Activated CD4-positive, alpha-beta memory T cell treated with anti-CD3 and anti-CD28 coated beads for 36 hours (primary cell): ENCODE measurements at regions not wholly inside any gene's neighbourhood (a gene's known extent, or its start where the extent isn't known, plus 50 kb on each side); places are given as distances from the start of the nearest gene placed in this dataset.

Experiments
- CTCF ChIA-PET: fragments of 350-600 bp; sonication (Branson Sonifier 250); formaldehyde crosslinking; loops from one replicate; lab custom pipeline; 2021; ENCODE audit warnings: antibody characterized with exemption, inconsistent platforms; lab: Charles Lee
- POLR2A ChIA-PET: fragments of 350-600 bp; sonication (Branson Sonifier 250); formaldehyde crosslinking; loops from one replicate; lab custom pipeline; 2021; ENCODE audit warnings: antibody characterized with exemption; lab: Charles Lee
- DNase-seq: peaks from one replicate; pipeline ENCODE4 v3.0.0-alpha.2; 2020
- H3K27ac Mint-ChIP-seq: one replicate; pipeline ENCODE4 v1.8.0; 2021; ENCODE audit warnings: mixed read lengths
- H3K27me3 Mint-ChIP-seq: one replicate; pipeline ENCODE4 v1.8.0; 2021; ENCODE audit warnings: mixed read lengths
- H3K36me3 Mint-ChIP-seq: one replicate; pipeline ENCODE4 v1.8.0; 2021; ENCODE audit warnings: mixed read lengths
- H3K4me1 Mint-ChIP-seq: one replicate; pipeline ENCODE4 v1.8.0; 2021; ENCODE audit warnings: low read depth, mixed read lengths
- H3K4me3 Mint-ChIP-seq: one replicate; pipeline ENCODE4 v1.8.0; 2021; ENCODE audit warnings: mild to moderate bottlenecking, mixed read lengths
- H3K9me3 Mint-ChIP-seq: one replicate; pipeline ENCODE4 v1.8.0; 2021; ENCODE audit warnings: mixed read lengths
- intact Hi-C: fragments of 100-400 bp; cut with micrococcal nuclease; formaldehyde crosslinking; loops from one replicate; pipeline ENCODE4 v1.15.1; 2023

- no peaks in the 10 kb centered on the region for H3K27me3 Mint-ChIP-seq
- H3K4me3 Mint-ChIP-seq, result no peak overlapping the region
- no peaks in the 10 kb centered on the region for H3K9me3 Mint-ChIP-seq
- ChIA-PET POLR2A (no interaction called here), CTCF (no interaction called here)
- intact Hi-C loops, result no loop called here
- no peak for DNase-seq
- no peaks in the 10 kb centered on the region for H3K36me3 Mint-ChIP-seq
- H3K27ac Mint-ChIP-seq, result no peak overlapping the region
- H3K4me1 Mint-ChIP-seq, result no peaks in the 10 kb centered on the region
These were observed 160.6 kb upstream of the COL21A1 start for GRCh38 chr6:56407883-56408410.

- Mint-ChIP-seq H3K4me3 (no peak overlapping the region), H3K27ac (no peak overlapping the region), H3K9me3 (peaks cover 1% of the 10 kb centered on the region), H3K36me3 (no peaks in the 10 kb centered on the region), H3K4me1 (no peaks in the 10 kb centered on the region), H3K27me3 (no peaks in the 10 kb centered on the region)
- intact Hi-C loops, result no loop called here
- CTCF ChIA-PET, result no interaction called here
- no peak for DNase-seq
- POLR2A ChIA-PET, result no interaction called here
These were observed 159.2 kb upstream of the COL21A1 start for GRCh38 chr6:56406276-56407269.

- Mint-ChIP-seq H3K4me3 (no peak overlapping the region), H3K4me1 (no peaks in the 10 kb centered on the region), H3K36me3 (no peaks in the 10 kb centered on the region), H3K27me3 (no peaks in the 10 kb centered on the region), H3K27ac (no peak overlapping the region), H3K9me3 (peaks cover 4% of the 10 kb centered on the region)
- intact Hi-C loops, result no loop called here
- DNase-seq, result no peak
- CTCF ChIA-PET, result no interaction called here
- POLR2A ChIA-PET, result no interaction called here
These were observed 157.2 kb upstream of the COL21A1 start for GRCh38 chr6:56404599-56404998.

GRCh38 chr6:56403745-56404144 is 156.4 kb upstream of the COL21A1 start:
- Mint-ChIP-seq H3K4me1 (no peaks in the 10 kb centered on the region), H3K9me3 (peaks cover 4% of the 10 kb centered on the region), H3K27me3 (no peaks in the 10 kb centered on the region), H3K27ac (no peak overlapping the region), H3K36me3 (no peaks in the 10 kb centered on the region), H3K4me3 (no peak overlapping the region)
- no peak for DNase-seq
- ChIA-PET CTCF (no interaction called here), POLR2A (no interaction called here)
- intact Hi-C loops, result no loop called here

- Mint-ChIP-seq H3K4me1 (no peaks in the 10 kb centered on the region), H3K36me3 (no peaks in the 10 kb centered on the region), H3K27me3 (no peaks in the 10 kb centered on the region), H3K4me3 (no peak overlapping the region), H3K27ac (no peak overlapping the region), H3K9me3 (peaks cover 4% of the 10 kb centered on the region)
- no peak for DNase-seq
- ChIA-PET CTCF (no interaction called here), POLR2A (no interaction called here)
- intact Hi-C loops, result no loop called here
These were observed 154.2 kb upstream of the COL21A1 start for GRCh38 chr6:56401477-56402070.

- Mint-ChIP-seq H3K4me1 (no peaks in the 10 kb centered on the region), H3K27me3 (no peaks in the 10 kb centered on the region), H3K9me3 (peaks cover 4% of the 10 kb centered on the region), H3K27ac (no peak overlapping the region), H3K4me3 (no peak overlapping the region), H3K36me3 (no peaks in the 10 kb centered on the region)
- no peak for DNase-seq
- intact Hi-C loops, result no loop called here
- CTCF ChIA-PET, result no interaction called here
- POLR2A ChIA-PET, result no interaction called here
These were observed 152.9 kb upstream of the COL21A1 start for GRCh38 chr6:56400273-56400672.

- CTCF ChIA-PET, result no interaction called here
- H3K27ac Mint-ChIP-seq, result no peak overlapping the region
- no peaks in the 10 kb centered on the region for H3K4me1 Mint-ChIP-seq
- no peak overlapping the region for H3K4me3 Mint-ChIP-seq
- intact Hi-C loops, result no loop called here
- no peaks in the 10 kb centered on the region for H3K36me3 Mint-ChIP-seq
- no peaks in the 10 kb centered on the region for H3K27me3 Mint-ChIP-seq
- DNase-seq, result no peak
- POLR2A ChIA-PET, result no interaction called here
- H3K9me3 Mint-ChIP-seq, result peaks cover 4% of the 10 kb centered on the region
These were observed 152.4 kb upstream of the COL21A1 start for GRCh38 chr6:56399672-56400263.

GRCh38 chr6:56399250-56399671 is 151.9 kb upstream of the COL21A1 start:
- intact Hi-C loops, result no loop called here
- H3K9me3 Mint-ChIP-seq, result peaks cover 4% of the 10 kb centered on the region
- no peaks in the 10 kb centered on the region for H3K4me1 Mint-ChIP-seq
- ChIA-PET POLR2A (no interaction called here), CTCF (no interaction called here)
- H3K36me3 Mint-ChIP-seq, result no peaks in the 10 kb centered on the region
- no peak overlapping the region for H3K27ac Mint-ChIP-seq
- no peaks in the 10 kb centered on the region for H3K27me3 Mint-ChIP-seq
- DNase-seq, result no peak
- H3K4me3 Mint-ChIP-seq, result no peak overlapping the region

- ChIA-PET POLR2A (no interaction called here), CTCF (interaction anchor here (0.7 kb wide), 1 partner anchor 204 kb away, joined by 3 read pairs; no protein-coding TSS in a partner anchor)
- intact Hi-C loops, result no loop called here
- no peak for DNase-seq
- no peak overlapping the region for H3K27ac Mint-ChIP-seq
- no peaks in the 10 kb centered on the region for H3K36me3 Mint-ChIP-seq
- H3K9me3 Mint-ChIP-seq, result peaks cover under 1% of the 10 kb centered on the region
- H3K4me1 Mint-ChIP-seq, result no peaks in the 10 kb centered on the region
- H3K4me3 Mint-ChIP-seq, result no peak overlapping the region
- no peaks in the 10 kb centered on the region for H3K27me3 Mint-ChIP-seq
These were observed 149.1 kb upstream of the COL21A1 start for GRCh38 chr6:56396435-56396834.

- CTCF ChIA-PET, result no interaction called here
- H3K4me1 Mint-ChIP-seq, result no peaks in the 10 kb centered on the region
- no peak overlapping the region for H3K4me3 Mint-ChIP-seq
- peaks cover 4% of the 10 kb centered on the region for H3K9me3 Mint-ChIP-seq
- intact Hi-C loops, result no loop called here
- POLR2A ChIA-PET, result no interaction called here
- no peaks in the 10 kb centered on the region for H3K36me3 Mint-ChIP-seq
- no peak overlapping the region for H3K27ac Mint-ChIP-seq
- no peak for DNase-seq
- no peaks in the 10 kb centered on the region for H3K27me3 Mint-ChIP-seq
These were observed 146.5 kb upstream of the COL21A1 start for GRCh38 chr6:56393615-56394612.

GRCh38 chr6:56388415-56388755 is 141.0 kb upstream of the COL21A1 start:
- H3K4me3 Mint-ChIP-seq, result no peak overlapping the region
- H3K36me3 Mint-ChIP-seq, result no peaks in the 10 kb centered on the region
- H3K27me3 Mint-ChIP-seq, result peaks cover 2% of the 10 kb centered on the region
- peaks cover 4% of the 10 kb centered on the region for H3K9me3 Mint-ChIP-seq
- POLR2A ChIA-PET, result no interaction called here
- no peaks in the 10 kb centered on the region for H3K4me1 Mint-ChIP-seq
- intact Hi-C loops, result no loop called here
- CTCF ChIA-PET, result no interaction called here
- no peak for DNase-seq
- H3K27ac Mint-ChIP-seq, result no peak overlapping the region
